SK-N-SH (cell line): ENCODE measurements at regions not wholly inside any gene's neighbourhood (a gene's known extent, or its start where the extent isn't known, plus 50 kb on each side); places are given as distances from the start of the nearest gene placed in this dataset.

Experiments
- EP300 ChIP-seq, 2 experiments: IDR thresholded peaks; 2 replicates each; pipeline versions ENCODE4 v1.4.0 to v1.6.1; 2012; ENCODE audit warnings: borderline replicate concordance in 1 of 2, low read depth in 1 of 2, low read length in 1 of 2
- FOSL2 ChIP-seq: IDR thresholded peaks from 2 replicates; pipeline ENCODE4 v1.4.0; 2012; ENCODE audit warnings: low read depth, mild to moderate bottlenecking, moderate library complexity, borderline replicate concordance
- GABPA ChIP-seq: IDR thresholded peaks from 2 replicates; pipeline ENCODE4 v1.4.0; 2012; ENCODE audit warnings: low read depth, mild to moderate bottlenecking
- POLR2AphosphoS5 ChIP-seq: IDR thresholded peaks from 2 replicates; pipeline ENCODE4 v1.6.1; 2012; ENCODE audit warnings: low read depth, low read length
- RCOR1 ChIP-seq: fragments of 150-350 bp; IDR thresholded peaks from 2 replicates; pipeline ENCODE4 v1.6.1; 2017; ENCODE audit warnings: antibody characterized with exemption, low read length
- YY1 ChIP-seq: IDR thresholded peaks from 2 replicates; pipeline ENCODE4 v1.4.0; 2012; ENCODE audit warnings: low read depth, mild to moderate bottlenecking
- TF ChIP-seq, protein P1 (sequence below): fragments of 200-600 bp; sonication (generic); IDR thresholded peaks from 2 replicates; pipeline ENCODE4 v1.6.1; 2017; ENCODE audit warnings: antibody characterized with exemption, mild to moderate bottlenecking, moderate library complexity
- TF ChIP-seq, protein P2 (sequence below): IDR thresholded peaks from 2 replicates; pipeline ENCODE4 v1.6.1; 2012; ENCODE audit warnings: mild to moderate bottlenecking, low read depth, low read length, moderate library complexity
- TF ChIP-seq, protein P3 (sequence below): IDR thresholded peaks from 2 replicates; pipeline ENCODE4 v1.4.0; 2012; ENCODE audit warnings: low read depth, borderline replicate concordance
- TF ChIP-seq, protein P4 (sequence below): IDR thresholded peaks from 2 replicates; pipeline ENCODE4; 2012

DNA sequence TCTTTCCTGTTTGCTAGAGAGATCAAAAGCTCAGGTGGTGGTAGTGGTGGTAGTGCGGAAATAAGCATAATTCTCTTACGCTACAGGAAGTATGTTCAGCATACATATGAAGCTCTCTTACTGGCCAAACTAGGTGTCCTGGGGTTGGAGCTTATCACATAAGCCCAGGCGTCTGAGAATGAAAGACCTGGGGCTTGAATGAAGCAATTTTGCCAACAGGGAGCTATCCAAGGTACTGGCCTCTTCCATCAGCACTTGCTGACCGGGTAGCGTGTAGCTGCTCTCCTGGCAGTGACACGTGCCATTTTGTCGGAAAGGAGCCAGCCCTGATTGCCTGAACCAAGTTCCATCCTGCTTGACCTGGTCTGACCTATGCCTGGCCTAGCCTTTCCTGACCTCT, 65.9 kb upstream of the HPF1 start:
- no peak for TF ChIP-seq POLR2AphosphoS5
- no peak for TF ChIP-seq RCOR1
- TF ChIP-seq, protein P1, sequence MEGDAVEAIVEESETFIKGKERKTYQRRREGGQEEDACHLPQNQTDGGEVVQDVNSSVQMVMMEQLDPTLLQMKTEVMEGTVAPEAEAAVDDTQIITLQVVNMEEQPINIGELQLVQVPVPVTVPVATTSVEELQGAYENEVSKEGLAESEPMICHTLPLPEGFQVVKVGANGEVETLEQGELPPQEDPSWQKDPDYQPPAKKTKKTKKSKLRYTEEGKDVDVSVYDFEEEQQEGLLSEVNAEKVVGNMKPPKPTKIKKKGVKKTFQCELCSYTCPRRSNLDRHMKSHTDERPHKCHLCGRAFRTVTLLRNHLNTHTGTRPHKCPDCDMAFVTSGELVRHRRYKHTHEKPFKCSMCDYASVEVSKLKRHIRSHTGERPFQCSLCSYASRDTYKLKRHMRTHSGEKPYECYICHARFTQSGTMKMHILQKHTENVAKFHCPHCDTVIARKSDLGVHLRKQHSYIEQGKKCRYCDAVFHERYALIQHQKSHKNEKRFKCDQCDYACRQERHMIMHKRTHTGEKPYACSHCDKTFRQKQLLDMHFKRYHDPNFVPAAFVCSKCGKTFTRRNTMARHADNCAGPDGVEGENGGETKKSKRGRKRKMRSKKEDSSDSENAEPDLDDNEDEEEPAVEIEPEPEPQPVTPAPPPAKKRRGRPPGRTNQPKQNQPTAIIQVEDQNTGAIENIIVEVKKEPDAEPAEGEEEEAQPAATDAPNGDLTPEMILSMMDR = no peak
- TF ChIP-seq FOSL2 = no peak
- TF ChIP-seq, protein P2, sequence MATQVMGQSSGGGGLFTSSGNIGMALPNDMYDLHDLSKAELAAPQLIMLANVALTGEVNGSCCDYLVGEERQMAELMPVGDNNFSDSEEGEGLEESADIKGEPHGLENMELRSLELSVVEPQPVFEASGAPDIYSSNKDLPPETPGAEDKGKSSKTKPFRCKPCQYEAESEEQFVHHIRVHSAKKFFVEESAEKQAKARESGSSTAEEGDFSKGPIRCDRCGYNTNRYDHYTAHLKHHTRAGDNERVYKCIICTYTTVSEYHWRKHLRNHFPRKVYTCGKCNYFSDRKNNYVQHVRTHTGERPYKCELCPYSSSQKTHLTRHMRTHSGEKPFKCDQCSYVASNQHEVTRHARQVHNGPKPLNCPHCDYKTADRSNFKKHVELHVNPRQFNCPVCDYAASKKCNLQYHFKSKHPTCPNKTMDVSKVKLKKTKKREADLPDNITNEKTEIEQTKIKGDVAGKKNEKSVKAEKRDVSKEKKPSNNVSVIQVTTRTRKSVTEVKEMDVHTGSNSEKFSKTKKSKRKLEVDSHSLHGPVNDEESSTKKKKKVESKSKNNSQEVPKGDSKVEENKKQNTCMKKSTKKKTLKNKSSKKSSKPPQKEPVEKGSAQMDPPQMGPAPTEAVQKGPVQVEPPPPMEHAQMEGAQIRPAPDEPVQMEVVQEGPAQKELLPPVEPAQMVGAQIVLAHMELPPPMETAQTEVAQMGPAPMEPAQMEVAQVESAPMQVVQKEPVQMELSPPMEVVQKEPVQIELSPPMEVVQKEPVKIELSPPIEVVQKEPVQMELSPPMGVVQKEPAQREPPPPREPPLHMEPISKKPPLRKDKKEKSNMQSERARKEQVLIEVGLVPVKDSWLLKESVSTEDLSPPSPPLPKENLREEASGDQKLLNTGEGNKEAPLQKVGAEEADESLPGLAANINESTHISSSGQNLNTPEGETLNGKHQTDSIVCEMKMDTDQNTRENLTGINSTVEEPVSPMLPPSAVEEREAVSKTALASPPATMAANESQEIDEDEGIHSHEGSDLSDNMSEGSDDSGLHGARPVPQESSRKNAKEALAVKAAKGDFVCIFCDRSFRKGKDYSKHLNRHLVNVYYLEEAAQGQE = peak; percentile 97
- no peak for TF ChIP-seq YY1
- TF ChIP-seq, protein P3, sequence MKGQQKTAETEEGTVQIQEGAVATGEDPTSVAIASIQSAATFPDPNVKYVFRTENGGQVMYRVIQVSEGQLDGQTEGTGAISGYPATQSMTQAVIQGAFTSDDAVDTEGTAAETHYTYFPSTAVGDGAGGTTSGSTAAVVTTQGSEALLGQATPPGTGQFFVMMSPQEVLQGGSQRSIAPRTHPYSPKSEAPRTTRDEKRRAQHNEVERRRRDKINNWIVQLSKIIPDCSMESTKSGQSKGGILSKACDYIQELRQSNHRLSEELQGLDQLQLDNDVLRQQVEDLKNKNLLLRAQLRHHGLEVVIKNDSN = no peak
- TF ChIP-seq EP300 (IDR thresholded peaks at IDR 0.05; ENCODE audit: borderline replicate concordance in 1 of 2, low read depth in 1 of 2, low read length in 1 of 2) = no peak
- TF ChIP-seq, protein P4, sequence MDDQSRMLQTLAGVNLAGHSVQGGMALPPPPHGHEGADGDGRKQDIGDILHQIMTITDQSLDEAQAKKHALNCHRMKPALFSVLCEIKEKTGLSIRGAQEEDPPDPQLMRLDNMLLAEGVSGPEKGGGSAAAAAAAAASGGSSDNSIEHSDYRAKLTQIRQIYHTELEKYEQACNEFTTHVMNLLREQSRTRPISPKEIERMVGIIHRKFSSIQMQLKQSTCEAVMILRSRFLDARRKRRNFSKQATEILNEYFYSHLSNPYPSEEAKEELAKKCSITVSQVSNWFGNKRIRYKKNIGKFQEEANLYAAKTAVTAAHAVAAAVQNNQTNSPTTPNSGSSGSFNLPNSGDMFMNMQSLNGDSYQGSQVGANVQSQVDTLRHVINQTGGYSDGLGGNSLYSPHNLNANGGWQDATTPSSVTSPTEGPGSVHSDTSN = no peak
- no peak for TF ChIP-seq GABPA
